ENCODE measurements at regions not wholly inside any gene's neighbourhood (a gene's known extent, or its start where the extent isn't known, plus 50 kb on each side); places are given as distances from the start of the nearest gene placed in this dataset.

DNA sequence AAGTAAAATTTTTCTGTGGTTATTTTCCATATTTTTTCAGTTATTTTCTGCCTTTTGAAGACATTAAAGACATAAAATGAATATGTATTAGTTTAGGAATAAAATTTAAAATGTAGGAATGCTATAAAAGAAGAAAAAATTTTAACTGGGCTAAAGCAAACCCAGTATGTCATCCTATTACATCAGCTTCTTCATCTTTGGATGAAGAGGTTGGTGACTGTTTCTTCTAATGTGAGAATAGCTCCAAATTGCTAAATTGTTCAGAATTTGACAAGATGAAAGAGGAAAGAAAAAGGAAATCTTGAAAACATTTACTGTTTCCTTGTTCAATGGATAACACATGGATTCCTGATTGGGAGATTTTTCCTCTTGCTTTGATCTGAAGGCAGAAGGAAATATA is 52.7 kb upstream of the PZP start:
- H3K27ac ChIP-seq (ENCODE audit: low read length): no peak overlapping the region
- no peak overlapping the region for H3K4me2 ChIP-seq (ENCODE audit: low read length)
- no peaks in the 10 kb centered on the region for H3K27me3 ChIP-seq (ENCODE audit: low read depth, low read length)
- H4K20me1 ChIP-seq (ENCODE audit: insufficient read depth, low read length): no peaks in the 10 kb centered on the region
- no peak overlapping the region for H2AFZ ChIP-seq (ENCODE audit: low read depth, low read length)
- H3K4me1 ChIP-seq (ENCODE audit: low read length): peaks cover 14% of the 10 kb centered on the region
- no peak overlapping the region for H3K9ac ChIP-seq (ENCODE audit: low read length)
- H3K36me3 ChIP-seq (replicated peaks; ENCODE audit: low read depth, low read length): no peaks in the 10 kb centered on the region
- TF ChIP-seq, protein P1, sequence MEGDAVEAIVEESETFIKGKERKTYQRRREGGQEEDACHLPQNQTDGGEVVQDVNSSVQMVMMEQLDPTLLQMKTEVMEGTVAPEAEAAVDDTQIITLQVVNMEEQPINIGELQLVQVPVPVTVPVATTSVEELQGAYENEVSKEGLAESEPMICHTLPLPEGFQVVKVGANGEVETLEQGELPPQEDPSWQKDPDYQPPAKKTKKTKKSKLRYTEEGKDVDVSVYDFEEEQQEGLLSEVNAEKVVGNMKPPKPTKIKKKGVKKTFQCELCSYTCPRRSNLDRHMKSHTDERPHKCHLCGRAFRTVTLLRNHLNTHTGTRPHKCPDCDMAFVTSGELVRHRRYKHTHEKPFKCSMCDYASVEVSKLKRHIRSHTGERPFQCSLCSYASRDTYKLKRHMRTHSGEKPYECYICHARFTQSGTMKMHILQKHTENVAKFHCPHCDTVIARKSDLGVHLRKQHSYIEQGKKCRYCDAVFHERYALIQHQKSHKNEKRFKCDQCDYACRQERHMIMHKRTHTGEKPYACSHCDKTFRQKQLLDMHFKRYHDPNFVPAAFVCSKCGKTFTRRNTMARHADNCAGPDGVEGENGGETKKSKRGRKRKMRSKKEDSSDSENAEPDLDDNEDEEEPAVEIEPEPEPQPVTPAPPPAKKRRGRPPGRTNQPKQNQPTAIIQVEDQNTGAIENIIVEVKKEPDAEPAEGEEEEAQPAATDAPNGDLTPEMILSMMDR (IDR thresholded peaks at IDR 0.05; ENCODE audit: low read depth, low read length): no peak
- no peak for TF ChIP-seq EZH2phosphoT487 (IDR thresholded peaks at IDR 0.05; ENCODE audit: low read depth)
- H3K9me3 ChIP-seq (ENCODE audit: insufficient read depth, low read length): no peaks in the 10 kb centered on the region
- no peak overlapping the region for H3K4me3 ChIP-seq (ENCODE audit: low read length)
- no peaks in the 10 kb centered on the region for H3K79me2 ChIP-seq (ENCODE audit: low read length)

DNA sequence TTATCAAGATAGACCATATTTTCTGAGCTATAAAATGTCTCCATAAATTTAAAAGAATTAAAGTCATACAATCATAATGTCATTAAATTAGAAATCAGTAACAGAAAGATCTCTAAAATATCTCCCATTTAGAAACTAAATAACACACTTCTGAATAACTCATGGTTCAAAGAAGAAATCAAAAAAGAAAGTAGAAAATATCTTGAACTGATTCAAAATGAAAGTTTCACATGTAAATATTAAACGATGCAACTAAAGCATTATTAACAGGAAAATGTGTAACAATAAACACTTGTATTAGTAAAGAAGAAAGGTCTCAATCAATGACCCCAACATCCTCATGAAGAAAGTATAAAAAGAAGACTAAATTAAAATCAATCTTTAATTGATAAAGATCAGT is 50.5 kb upstream of the PZP start:
- Histone ChIP-seq H3K27ac (ENCODE audit: low read length) (no peak overlapping the region), H2AFZ (ENCODE audit: low read depth, low read length) (no peak overlapping the region), H4K20me1 (ENCODE audit: insufficient read depth, low read length) (no peaks in the 10 kb centered on the region), H3K4me3 (ENCODE audit: low read length) (no peak overlapping the region), H3K27me3 (ENCODE audit: low read depth, low read length) (no peaks in the 10 kb centered on the region), H3K4me1 (ENCODE audit: low read length) (peaks cover 14% of the 10 kb centered on the region), H3K9me3 (ENCODE audit: insufficient read depth, low read length) (no peaks in the 10 kb centered on the region), H3K79me2 (ENCODE audit: low read length) (no peaks in the 10 kb centered on the region), H3K9ac (ENCODE audit: low read length) (no peak overlapping the region), H3K36me3 (replicated peaks; ENCODE audit: low read depth, low read length) (no peaks in the 10 kb centered on the region), H3K4me2 (ENCODE audit: low read length) (peak overlapping the region; percentile 23)
- no peak for TF ChIP-seq EZH2phosphoT487 (IDR thresholded peaks at IDR 0.05; ENCODE audit: low read depth)
- TF ChIP-seq, protein P1 (IDR thresholded peaks at IDR 0.05; ENCODE audit: low read depth, low read length): no peak
